GM23338 (cell line): ENCODE measurements at regions not wholly inside any gene's neighbourhood (a gene's known extent, or its start where the extent isn't known, plus 50 kb on each side); places are given as distances from the start of the nearest gene placed in this dataset.

Source experiments
- CTCF ChIP-seq, 2 experiments: fragments of 200-600 bp in 1 of 2; sonication (generic) in 1 of 2; conservative IDR thresholded peaks; 2 replicates each; pipeline versions ENCODE4 v1.5.1 to v1.6.1; 2016 to 2017; ENCODE audit warnings: antibody characterized with exemption in 2 of 2, low read depth in 2 of 2, mild to moderate bottlenecking in 2 of 2, moderate library complexity in 1 of 2
- EZH2 ChIP-seq: fragments of 200-600 bp; sonication (generic); IDR thresholded peaks from one replicate; pipeline ENCODE4 v1.8.0; 2017; ENCODE audit warnings: antibody characterized with exemption, mild to moderate bottlenecking, low read depth; ENCODE audit not compliant: unreplicated experiment
- JUNB ChIP-seq: IDR thresholded peaks from one replicate; pipeline ENCODE4 v1.6.1; 2016; ENCODE audit warnings: antibody characterized with exemption; ENCODE audit not compliant: unreplicated experiment

GRCh38 chr20:50359607-50360217, 150.5 kb upstream of the PTPN1 start:
- TF ChIP-seq CTCF (conservative IDR thresholded peaks at IDR 0.05; ENCODE audit: low read depth in 2 of 2), result no peak
- TF ChIP-seq EZH2, result no peak
- no peak for TF ChIP-seq JUNB
